ENCODE measurements at regions not wholly inside any gene's neighbourhood (a gene's known extent, or its start where the extent isn't known, plus 50 kb on each side); places are given as distances from the start of the nearest gene placed in this dataset.
"Not testable (repeated sequence)": the region's sequence is repeated elsewhere in the genome, so short reads cannot be mapped to it uniquely, and the experiment has no call there.

DNA sequence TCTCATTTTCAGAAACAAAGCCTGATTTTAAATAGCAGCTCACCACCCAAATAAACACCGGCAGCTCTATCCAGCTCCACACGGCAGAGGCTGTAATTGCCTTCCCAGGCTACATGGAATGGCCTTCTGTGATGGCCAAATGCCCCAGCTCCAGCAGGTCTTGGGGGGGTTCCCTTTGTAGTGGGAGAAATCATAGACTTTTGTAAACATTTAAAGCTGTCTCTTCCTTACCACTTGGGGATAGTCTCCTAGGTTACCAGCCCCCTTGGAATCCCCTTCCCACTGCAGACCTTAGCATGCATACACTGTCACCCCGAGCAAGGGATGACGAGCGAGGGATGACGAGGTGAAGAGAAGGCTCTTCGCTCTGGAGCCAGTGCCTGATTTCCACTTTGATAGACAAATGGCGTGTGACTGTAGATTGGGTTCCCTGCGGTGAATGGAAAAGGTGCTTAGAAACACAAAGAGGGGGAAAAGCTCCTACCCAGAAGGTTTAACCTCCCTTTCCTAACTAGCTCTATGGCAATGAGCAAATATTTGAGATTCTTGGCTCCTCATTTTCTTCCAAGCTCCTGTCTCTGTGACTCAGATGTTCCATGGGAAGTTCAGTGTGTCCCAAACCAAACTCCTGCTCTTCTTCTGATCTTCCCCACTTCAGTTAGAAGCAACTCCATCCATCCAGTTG is 108.0 kb upstream of the CADM1 start:
- Histone ChIP-seq H3K36me3 (no peaks in the 10 kb centered on the region), H3K9me3 (no peaks in the 10 kb centered on the region), H3K27me3 (no peaks in the 10 kb centered on the region), H3K4me1 (peaks cover 0 to 32% (median 13%) of the 10 kb centered on the region in 4 donors), H3K4me3 (no peak overlapping the region), H3K27ac (no peak overlapping the region)
- intact Hi-C loops (cut with DNase I): no loop called here
- no peak for DNase-seq
- no peak for TF ChIP-seq EP300 (IDR thresholded peaks at IDR 0.05)
- WGBS, 2 donors: 77 to 88% methylated on average over 9 of the region's 9 CpGs

DNA sequence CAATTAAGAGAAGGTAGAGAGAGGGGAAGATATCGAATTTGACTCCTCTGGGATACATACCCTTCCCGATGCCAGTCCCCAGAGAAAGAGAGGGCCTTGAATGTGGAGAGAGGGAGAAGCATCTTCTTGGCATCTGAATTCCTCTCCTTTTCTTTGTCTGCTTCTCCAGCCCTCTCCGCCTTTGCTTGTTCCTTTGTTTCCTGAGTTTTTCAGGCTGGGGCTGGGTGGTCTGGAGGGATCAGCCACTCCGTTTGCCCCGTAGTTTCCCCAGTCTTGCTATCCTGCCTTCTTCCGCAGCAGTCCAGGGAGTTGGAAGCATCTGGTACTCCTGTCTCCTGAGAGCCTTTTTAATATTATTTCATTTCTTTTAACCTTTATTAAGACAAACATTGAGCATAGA is 107.1 kb upstream of the CADM1 start:
- TF ChIP-seq, protein P1, sequence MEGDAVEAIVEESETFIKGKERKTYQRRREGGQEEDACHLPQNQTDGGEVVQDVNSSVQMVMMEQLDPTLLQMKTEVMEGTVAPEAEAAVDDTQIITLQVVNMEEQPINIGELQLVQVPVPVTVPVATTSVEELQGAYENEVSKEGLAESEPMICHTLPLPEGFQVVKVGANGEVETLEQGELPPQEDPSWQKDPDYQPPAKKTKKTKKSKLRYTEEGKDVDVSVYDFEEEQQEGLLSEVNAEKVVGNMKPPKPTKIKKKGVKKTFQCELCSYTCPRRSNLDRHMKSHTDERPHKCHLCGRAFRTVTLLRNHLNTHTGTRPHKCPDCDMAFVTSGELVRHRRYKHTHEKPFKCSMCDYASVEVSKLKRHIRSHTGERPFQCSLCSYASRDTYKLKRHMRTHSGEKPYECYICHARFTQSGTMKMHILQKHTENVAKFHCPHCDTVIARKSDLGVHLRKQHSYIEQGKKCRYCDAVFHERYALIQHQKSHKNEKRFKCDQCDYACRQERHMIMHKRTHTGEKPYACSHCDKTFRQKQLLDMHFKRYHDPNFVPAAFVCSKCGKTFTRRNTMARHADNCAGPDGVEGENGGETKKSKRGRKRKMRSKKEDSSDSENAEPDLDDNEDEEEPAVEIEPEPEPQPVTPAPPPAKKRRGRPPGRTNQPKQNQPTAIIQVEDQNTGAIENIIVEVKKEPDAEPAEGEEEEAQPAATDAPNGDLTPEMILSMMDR (IDR thresholded peaks at IDR 0.05): no peak
- no peak for TF ChIP-seq EP300 (IDR thresholded peaks at IDR 0.05)
- TF ChIP-seq POLR2A (IDR thresholded peaks at IDR 0.05): no peak
- no peak for TF ChIP-seq POLR2AphosphoS5 (IDR thresholded peaks at IDR 0.05)
- peaks cover 0 to 37% (median 21%) of the 10 kb centered on the region in 4 donors for H3K4me1 ChIP-seq
- H3K4me3 ChIP-seq: no peak overlapping the region
- intact Hi-C loops (cut with DNase I): no loop called here
- no peak overlapping the region for H3K27ac ChIP-seq
- H3K27me3 ChIP-seq: no peaks in the 10 kb centered on the region
- H3K9me3 ChIP-seq: no peaks in the 10 kb centered on the region
- no peak for DNase-seq
- no peaks in the 10 kb centered on the region for H3K36me3 ChIP-seq
- WGBS, 2 donors: 79 to 83% methylated on average over 6 of the region's 6 CpGs

DNA sequence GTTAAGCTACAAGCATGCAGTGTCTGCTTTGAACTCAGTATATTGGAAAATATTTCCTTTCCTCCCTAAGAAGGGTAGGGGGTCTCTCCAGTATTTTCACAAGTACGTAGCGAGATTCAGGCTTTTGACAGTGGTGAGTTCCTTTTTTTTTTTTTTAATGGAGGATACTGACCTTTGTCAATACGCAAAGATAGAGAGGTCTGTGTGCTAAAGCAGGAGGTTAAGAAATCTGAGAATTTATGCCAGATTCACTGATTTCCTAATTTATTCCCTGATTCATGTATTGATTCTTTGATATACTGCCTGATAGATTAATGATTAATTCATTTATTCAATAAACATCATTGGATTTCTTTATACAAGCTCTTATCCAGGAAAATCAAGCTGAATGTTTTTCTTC is 106.7 kb upstream of the CADM1 start:
- 91 to 96% methylated on average over 3 of the region's 3 CpGs for WGBS, 2 donors
- H3K4me3 ChIP-seq: no peak overlapping the region
- DNase-seq: no peak
- intact Hi-C loops (cut with DNase I): no loop called here
- no peak overlapping the region for H3K27ac ChIP-seq
- H3K4me1 ChIP-seq: peaks cover 0 to 39% (median 22%) of the 10 kb centered on the region in 4 donors
- no peaks in the 10 kb centered on the region for H3K36me3 ChIP-seq
- H3K27me3 ChIP-seq: no peaks in the 10 kb centered on the region
- TF ChIP-seq POLR2A (IDR thresholded peaks at IDR 0.05) (no peak), EP300 (IDR thresholded peaks at IDR 0.05) (no peak), POLR2AphosphoS5 (IDR thresholded peaks at IDR 0.05) (no peak)
- TF ChIP-seq, protein P1 (IDR thresholded peaks at IDR 0.05): no peak
- H3K9me3 ChIP-seq: no peaks in the 10 kb centered on the region

DNA sequence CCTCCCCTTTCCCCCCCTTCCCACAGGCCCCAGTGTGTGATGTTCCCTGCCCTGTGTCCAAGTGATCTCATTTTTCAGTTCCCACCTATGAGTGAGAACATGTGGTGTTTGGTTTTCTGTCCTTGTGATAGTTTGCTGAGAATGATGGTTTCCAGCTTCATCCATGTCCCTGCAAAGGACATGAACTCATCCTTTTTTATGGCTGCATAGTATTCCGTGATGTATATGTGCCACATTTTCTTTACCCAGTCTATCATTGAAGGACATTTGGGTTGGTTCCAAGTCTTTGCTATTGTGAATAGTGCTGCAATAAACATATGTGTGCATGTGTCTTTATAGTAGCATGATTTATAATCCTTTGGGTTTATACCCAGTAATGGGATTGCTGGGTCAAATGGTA is 106.0 kb upstream of the CADM1 start:
- H3K4me3 ChIP-seq; intact Hi-C loops (cut with DNase I); H3K36me3 ChIP-seq; H3K27me3 ChIP-seq; H3K27ac ChIP-seq; DNase-seq; H3K9me3 ChIP-seq: not testable (repeated sequence)
- WGBS, 2 donors: 77 to 89% methylated on average over 1 of the region's 1 CpG
- peaks cover 0 to 39% (median 22%) of the 10 kb centered on the region in 4 donors for H3K4me1 ChIP-seq

DNA sequence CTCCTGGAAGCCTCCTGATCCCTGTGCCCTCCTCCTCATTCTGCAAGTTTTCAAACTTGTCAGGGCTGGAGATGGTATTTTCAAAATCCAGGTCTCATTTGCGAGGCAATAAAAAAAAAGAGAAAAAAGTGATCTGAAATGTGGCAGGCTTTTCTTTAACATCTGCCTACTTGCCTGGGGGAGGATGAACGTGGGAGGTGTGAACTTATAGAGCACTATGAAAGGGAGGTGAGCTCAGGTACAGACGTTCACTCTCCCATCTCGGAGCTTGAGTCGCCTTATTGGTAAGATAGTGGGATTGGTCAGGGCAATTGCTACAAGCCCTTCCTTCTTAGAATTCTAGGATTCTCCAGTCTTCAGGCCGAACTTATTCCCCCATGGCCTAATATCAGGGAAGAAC is 104.8 kb upstream of the CADM1 start:
- WGBS, 2 donors: 79 to 83% methylated on average over 6 of the region's 6 CpGs
- no peak for DNase-seq
- Histone ChIP-seq H3K36me3 (no peaks in the 10 kb centered on the region), H3K27me3 (no peaks in the 10 kb centered on the region), H3K4me1 (peaks cover 0 to 39% (median 22%) of the 10 kb centered on the region in 4 donors), H3K27ac (no peak overlapping the region), H3K4me3 (no peak overlapping the region), H3K9me3 (no peaks in the 10 kb centered on the region)
- intact Hi-C loops (cut with DNase I): no loop called here
- TF ChIP-seq, protein P1 (IDR thresholded peaks at IDR 0.05): no peak
- TF ChIP-seq EP300 (IDR thresholded peaks at IDR 0.05) (no peak), POLR2AphosphoS5 (IDR thresholded peaks at IDR 0.05) (no peak), POLR2A (IDR thresholded peaks at IDR 0.05) (no peak)
